Gastroesophageal sphincter (tissue), 4 donors: ENCODE measurements at regions not wholly inside any gene's neighbourhood (a gene's known extent, or its start where the extent isn't known, plus 50 kb on each side); places are given as distances from the start of the nearest gene placed in this dataset.

Experiments used
- ATAC-seq: fragments of 150-250 bp; one replicate; pipeline ENCODE4 v1.9.1; 2016; ENCODE audit warnings: mild to moderate bottlenecking, moderate library complexity
- H3K27ac ChIP-seq, 4 donors: fragments of 200-600 bp; sonication (generic) in 3 of 4; 1 replicate in 3 of 4; 2 replicates in 1 of 4; pipeline ENCODE4 v1.5.1; 2016 to 2019
- H3K27me3 ChIP-seq: fragments of 200-600 bp; sonication (generic); one replicate; pipeline ENCODE4 v1.5.1; 2019
- H3K36me3 ChIP-seq, 2 donors: fragments of 200-600 bp; sonication (generic); one replicate each; pipeline ENCODE4 v1.5.1; 2019; ENCODE audit warnings: control low read depth in 1 of 2
- H3K4me1 ChIP-seq, 3 donors: fragments of 200-600 bp; sonication (generic); 1 replicate in 2 of 3; 2 replicates in 1 of 3; pipeline ENCODE4 v1.5.1; 2016 to 2019; ENCODE audit warnings: control low read depth in 2 of 3
- H3K4me3 ChIP-seq, 2 donors: fragments of 200-600 bp; sonication (generic); one replicate each; pipeline ENCODE4 v1.5.1; 2019; ENCODE audit warnings: mild to moderate bottlenecking in 1 of 2, moderate library complexity in 1 of 2
- H3K9me3 ChIP-seq, 3 donors: fragments of 200-600 bp; sonication (generic); one replicate each; pipeline ENCODE4 v1.5.1; 2017 to 2019; ENCODE audit warnings: control low read depth in 2 of 3
- CTCF ChIP-seq, 4 experiments: fragments of 200-600 bp in 2 of 4; fragments of 450-650 bp in 2 of 4; sonication (generic) in 1 of 4; IDR thresholded peaks; one replicate each; pipeline ENCODE4 v1.5.1; 2017 to 2019; ENCODE audit warnings: antibody characterized with exemption in 4 of 4, mild to moderate bottlenecking in 2 of 4, moderate library complexity in 2 of 4
- EP300 ChIP-seq: sonication (generic); formaldehyde crosslinking; IDR thresholded peaks from one replicate; pipeline ENCODE4 v1.6.1; 2017; ENCODE audit warnings: antibody characterized with exemption, mild to moderate bottlenecking
- POLR2A ChIP-seq, 2 donors: fragments of 450-650 bp; IDR thresholded peaks; one replicate each; pipeline ENCODE4 v1.6.1; 2017; ENCODE audit warnings: antibody characterized with exemption in 2 of 2, mild to moderate bottlenecking in 2 of 2, moderate library complexity in 1 of 2
- POLR2AphosphoS5 ChIP-seq: sonication (generic); formaldehyde crosslinking; IDR thresholded peaks from one replicate; pipeline ENCODE4 v1.6.1; 2017; ENCODE audit warnings: antibody characterized with exemption
- WGBS, 2 donors: methylation state at CpG; one replicate each; pipeline ENCODE4 v1.1.5; 2018; ENCODE audit warnings: low coverage in 1 of 2; 5-methylcytosine and 5-hydroxymethylcytosine counted together

GRCh38 chr1:194442901-194443575 is 1256.6 kb upstream of the B3GALT2 start:
- H3K4me1 ChIP-seq, result no peaks in the 10 kb centered on the region
- H3K27me3 ChIP-seq, result no peaks in the 10 kb centered on the region
- ATAC-seq, result no peak
- no peak overlapping the region for H3K27ac ChIP-seq
- WGBS, 2 donors, result 85 to 89% methylated on average over 8 to 9 of the region's 9 CpGs
- no peak for TF ChIP-seq POLR2A (IDR thresholded peaks at IDR 0.05)
- no peak for TF ChIP-seq EP300
- TF ChIP-seq POLR2AphosphoS5, result no peak
- no peak for TF ChIP-seq CTCF (IDR thresholded peaks at IDR 0.05)
- H3K9me3 ChIP-seq, result no peaks in the 10 kb centered on the region
- no peak overlapping the region for H3K4me3 ChIP-seq
- H3K36me3 ChIP-seq, result no peaks in the 10 kb centered on the region

- 80 to 90% methylated on average over 1 to 2 of the region's 2 CpGs for WGBS, 2 donors
- TF ChIP-seq POLR2A (IDR thresholded peaks at IDR 0.05) (no peak), CTCF (IDR thresholded peaks at IDR 0.05) (no peak), EP300 (no peak), POLR2AphosphoS5 (no peak)
- ATAC-seq, result peak; percentile 16
These were observed 1250.7 kb upstream of the B3GALT2 start for GRCh38 chr1:194437135-194437534.

GRCh38 chr1:194431121-194431520 is 1244.7 kb upstream of the B3GALT2 start:
- Histone ChIP-seq H3K9me3 (no peaks in the 10 kb centered on the region), H3K4me3 (no peak overlapping the region), H3K36me3 (no peaks in the 10 kb centered on the region), H3K27ac (no peak overlapping the region), H3K27me3 (no peaks in the 10 kb centered on the region), H3K4me1 (no peaks in the 10 kb centered on the region)
- 70 to 100% methylated on average over 1 to 4 of the region's 21 CpGs for WGBS, 2 donors
- ATAC-seq, result no peak
- TF ChIP-seq EP300, result no peak
- no peak for TF ChIP-seq CTCF (IDR thresholded peaks at IDR 0.05)
- TF ChIP-seq POLR2A (IDR thresholded peaks at IDR 0.05), result no peak
- no peak for TF ChIP-seq POLR2AphosphoS5

More at GRCh38 chr1:194437135-194437534, 1250.7 kb upstream of the B3GALT2 start:
- H3K27me3 ChIP-seq, result no peaks in the 10 kb centered on the region
- H3K4me3 ChIP-seq, result no peak overlapping the region
- H3K4me1 ChIP-seq, result no peaks in the 10 kb centered on the region
- no peaks in the 10 kb centered on the region for H3K9me3 ChIP-seq
- no peaks in the 10 kb centered on the region for H3K36me3 ChIP-seq
- H3K27ac ChIP-seq, result no peak overlapping the region

- Histone ChIP-seq H3K4me1 (no peaks in the 10 kb centered on the region), H3K27me3 (no peaks in the 10 kb centered on the region), H3K36me3 (no peaks in the 10 kb centered on the region), H3K9me3 (no peaks in the 10 kb centered on the region), H3K4me3 (no peak overlapping the region), H3K27ac (no peak overlapping the region)
- 60 to 79% methylated on average over 1 to 2 of the region's 4 CpGs for WGBS, 2 donors
- ATAC-seq, result no peak
- TF ChIP-seq POLR2AphosphoS5 (no peak), CTCF (IDR thresholded peaks at IDR 0.05) (no peak), POLR2A (IDR thresholded peaks at IDR 0.05) (no peak), EP300 (no peak)
These were observed 1234.3 kb upstream of the B3GALT2 start for GRCh38 chr1:194420706-194421105.

GRCh38 chr1:194419721-194420120 is 1233.3 kb upstream of the B3GALT2 start:
- no peaks in the 10 kb centered on the region for H3K9me3 ChIP-seq
- WGBS, 2 donors, result 80% methylated on average over 1 of the region's 1 CpG; no CpG with 5 or more reads in 1 of the 2 donors
- TF ChIP-seq CTCF (IDR thresholded peaks at IDR 0.05), result no peak
- no peak for TF ChIP-seq EP300
- TF ChIP-seq POLR2AphosphoS5, result no peak
- TF ChIP-seq POLR2A (IDR thresholded peaks at IDR 0.05), result no peak

More at GRCh38 chr1:194419721-194420120, 1233.3 kb upstream of the B3GALT2 start:
- Histone ChIP-seq H3K27ac (no peak overlapping the region), H3K27me3 (no peaks in the 10 kb centered on the region), H3K4me1 (no peaks in the 10 kb centered on the region), H3K4me3 (no peak overlapping the region), H3K36me3 (no peaks in the 10 kb centered on the region)
- no peak for ATAC-seq
